ENCODE measurements at regions not wholly inside any gene's neighbourhood (a gene's known extent, or its start where the extent isn't known, plus 50 kb on each side); places are given as distances from the start of the nearest gene placed in this dataset.
A peak's percentile ranks its signal among the peaks of the same experiment; 100 is the strongest.
"Not testable (repeated sequence)": the region's sequence is repeated elsewhere in the genome, so short reads cannot be mapped to it uniquely, and the experiment has no call there.

DNA sequence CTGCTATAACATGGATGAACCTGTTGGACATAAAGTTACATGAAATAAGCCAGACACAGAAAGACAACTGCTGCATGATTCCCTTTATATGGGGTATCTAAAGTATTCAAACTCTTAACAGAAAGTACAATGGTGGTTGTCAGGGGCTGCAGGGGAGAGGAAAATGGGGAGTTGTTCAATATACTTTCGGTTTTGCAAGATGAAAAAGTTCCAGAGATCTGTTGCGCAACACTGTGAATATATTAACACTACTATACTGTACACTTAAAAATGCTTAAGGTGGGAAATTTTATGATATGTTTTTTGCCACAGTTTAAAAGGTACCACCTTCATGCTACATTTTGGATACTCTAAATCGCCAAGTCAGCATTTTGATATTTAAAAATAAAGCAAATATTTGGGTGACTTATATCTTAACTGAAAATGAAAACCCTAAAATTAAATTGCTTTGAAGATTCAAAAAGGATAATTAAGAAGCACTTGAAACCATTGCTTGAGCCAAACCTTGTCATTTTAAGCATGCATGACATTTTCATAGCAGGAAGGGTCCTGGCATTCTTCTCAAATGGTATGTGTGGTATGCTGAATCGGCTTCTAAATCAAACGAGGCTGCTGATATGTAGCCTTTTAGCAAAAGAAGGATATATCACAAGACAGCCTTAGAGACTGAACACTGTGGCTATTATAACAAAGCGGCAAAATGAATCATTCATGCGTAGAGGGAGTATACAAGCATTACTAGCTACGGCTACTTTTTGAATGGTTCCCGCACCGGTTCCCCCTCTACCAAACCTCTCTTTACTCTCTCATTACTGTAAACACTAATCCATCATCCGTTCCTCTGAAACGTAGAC lies 607.1 kb upstream of the DIPK2B start:
- DNase-seq: no peak

DNA sequence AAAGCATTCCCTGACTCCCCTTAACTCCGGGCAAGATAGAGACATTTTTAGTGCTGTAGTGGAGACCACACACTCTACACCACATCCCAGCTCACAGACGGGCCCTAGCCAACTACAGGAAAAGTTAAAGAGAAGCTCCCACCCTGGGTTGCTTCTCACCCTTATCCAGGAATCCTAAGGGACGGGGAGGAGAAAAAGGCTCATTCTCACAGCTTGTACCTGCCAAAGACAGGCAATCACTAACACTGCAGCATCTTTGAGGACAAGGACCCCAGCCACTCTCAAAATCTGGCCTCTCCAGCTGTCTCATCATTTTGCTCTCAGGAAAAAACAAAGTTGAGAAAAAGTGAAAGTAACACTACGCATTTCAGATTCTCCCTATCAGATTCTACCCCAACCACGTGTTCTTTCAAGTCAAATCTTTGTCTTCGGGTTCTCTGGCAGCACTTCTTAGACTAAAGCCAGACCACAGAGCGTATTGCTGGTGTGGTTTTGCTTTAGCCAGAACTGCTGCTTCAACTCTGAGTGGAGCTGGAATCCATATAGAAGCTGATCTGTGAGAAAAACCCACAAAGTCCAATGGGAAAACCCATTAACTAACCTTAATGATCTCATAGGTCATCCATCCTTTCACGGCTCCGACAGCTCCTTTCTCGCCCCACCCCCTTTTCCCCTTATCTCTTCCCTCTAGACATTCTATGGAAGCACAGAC lies 605.9 kb upstream of the DIPK2B start:
- DNase-seq: no peak

DNA sequence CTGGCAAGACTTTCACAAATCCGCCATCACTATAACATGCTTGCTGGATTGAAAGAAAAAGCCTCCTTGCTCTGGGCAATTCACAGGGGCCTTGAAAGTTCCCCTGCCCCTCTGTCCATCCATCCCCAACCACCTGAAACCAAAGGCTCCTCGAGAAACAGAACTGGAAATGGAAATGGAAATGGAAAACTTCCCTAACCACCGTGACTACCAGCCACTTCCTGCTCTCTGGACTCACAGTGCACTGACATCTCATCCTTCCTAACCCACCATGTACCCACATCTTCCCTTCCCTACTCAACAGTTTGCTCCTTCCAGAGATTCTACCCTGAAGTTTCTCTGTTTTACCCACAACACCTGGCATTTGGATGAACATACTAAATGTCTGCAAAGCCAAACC lies 603.6 kb upstream of the DIPK2B start:
- DNase-seq: no peak

DNA sequence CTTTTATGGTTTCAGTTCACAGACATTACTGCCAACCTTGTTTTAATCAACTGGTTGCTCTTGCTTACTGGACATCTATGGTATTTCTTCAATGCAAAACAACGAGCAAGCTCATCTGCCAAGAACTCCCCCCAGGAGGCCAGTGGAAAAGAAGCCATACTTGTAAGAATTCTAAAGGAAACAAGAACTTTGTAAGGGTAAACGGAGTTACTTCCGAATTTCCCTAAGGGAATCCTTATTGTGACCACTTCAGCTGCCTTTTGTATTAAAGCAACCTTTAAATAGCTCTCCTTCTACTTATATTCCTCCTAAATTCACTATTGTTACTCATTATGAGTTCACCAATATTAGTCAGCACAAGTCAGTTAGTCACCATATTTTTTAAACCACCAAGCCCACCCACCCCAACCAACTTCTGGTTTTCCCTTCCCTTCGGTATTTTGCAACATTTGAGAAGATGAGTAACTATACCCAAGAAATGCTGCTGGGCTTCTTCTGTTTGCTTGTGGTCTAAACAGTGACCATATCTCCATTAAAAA lies 602.8 kb upstream of the DIPK2B start:
- DNase-seq: no peak

DNA sequence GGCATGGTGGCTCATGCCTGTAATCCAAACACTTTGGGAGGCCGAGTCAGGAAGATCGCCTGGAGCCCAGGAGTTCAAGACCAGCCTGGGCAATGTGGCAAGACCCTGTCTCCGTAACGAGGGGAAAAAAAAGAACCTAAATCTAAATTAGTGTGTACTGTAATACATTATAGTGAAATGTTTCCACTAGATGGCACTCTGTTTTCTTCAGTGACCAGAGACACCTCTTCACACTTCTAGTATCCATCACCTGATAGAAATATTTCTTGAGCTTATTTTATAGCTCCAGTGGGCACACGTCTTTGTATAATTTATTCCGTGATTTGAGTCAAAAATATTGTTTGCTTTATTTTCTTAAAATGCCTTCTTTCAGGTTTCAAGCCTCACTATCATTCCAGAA lies 600.9 kb upstream of the DIPK2B start:
- DNase-seq: peak in 1 of 2 experiments; percentile 2

DNA sequence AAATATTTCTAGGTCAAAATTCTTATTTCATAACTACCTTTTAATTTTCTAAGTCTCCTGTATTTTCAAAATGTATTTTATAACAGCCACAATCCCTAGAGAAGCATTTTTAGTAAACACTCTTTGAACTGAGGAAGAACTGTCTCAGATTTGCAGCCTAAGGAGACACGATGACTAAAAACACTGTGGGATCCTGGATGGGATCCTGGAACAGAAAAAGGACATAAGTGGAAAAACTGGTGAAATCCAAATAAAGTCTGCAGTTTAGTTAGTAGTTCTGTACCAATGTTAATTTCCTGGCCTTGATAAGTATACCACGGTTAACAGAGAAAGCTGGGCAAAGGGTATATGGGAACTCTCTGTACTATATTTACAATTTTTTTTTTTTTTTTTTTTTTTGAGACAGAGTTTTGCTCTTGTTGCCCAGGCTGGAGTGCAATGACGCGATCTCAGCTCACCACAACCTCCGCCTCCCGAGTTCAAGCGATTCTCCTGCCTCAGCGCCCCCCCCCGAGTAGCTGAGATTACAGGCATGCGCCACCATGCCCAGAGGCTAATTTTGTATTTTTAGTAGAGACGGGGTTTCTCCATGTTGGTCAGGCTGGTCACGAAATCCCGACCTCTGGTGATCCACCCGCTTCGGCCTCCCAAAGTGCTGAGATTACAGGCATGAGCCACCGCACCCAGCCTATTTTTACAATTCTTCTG lies 600.2 kb upstream of the DIPK2B start:
- DNase-seq: not testable (repeated sequence)

DNA sequence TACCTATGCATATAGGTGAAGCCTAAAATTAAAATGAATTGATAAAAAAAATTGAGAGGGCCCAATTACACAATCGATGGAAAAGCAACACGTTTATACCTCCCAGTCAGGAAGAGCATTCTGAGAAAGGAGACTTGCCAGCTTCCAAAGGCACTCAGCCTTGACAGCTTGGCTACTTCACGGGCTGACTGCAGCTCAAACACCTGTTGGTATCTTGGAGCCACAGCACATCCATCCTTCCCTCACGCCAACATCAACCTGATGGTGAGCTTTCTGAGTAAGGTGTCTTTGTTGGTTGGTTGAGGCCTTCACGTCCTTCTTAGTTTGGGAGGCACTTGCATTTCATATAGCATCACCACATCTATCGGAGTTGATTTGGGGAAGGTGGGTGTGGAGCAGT lies 598.9 kb upstream of the DIPK2B start:
- no peak for DNase-seq

DNA sequence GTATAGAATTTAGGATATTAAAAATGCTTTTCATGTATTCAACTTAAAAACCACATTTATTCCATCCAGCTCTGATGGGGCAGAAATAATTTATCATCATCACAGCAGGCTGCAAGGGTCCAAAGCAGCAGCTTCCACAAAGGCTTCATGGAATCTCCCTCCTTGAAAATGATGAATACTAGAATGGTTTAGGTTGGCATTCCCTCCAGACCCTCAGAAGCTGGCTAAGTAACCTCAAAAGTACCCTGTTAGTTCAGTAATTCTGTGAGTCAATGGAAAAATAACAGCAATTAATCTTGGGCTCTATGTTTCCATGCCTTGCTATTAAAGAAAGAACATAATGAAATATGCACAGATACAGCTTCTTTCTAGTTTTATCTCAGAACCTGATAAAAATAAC lies 594.9 kb upstream of the DIPK2B start:
- DNase-seq: no peak

DNA sequence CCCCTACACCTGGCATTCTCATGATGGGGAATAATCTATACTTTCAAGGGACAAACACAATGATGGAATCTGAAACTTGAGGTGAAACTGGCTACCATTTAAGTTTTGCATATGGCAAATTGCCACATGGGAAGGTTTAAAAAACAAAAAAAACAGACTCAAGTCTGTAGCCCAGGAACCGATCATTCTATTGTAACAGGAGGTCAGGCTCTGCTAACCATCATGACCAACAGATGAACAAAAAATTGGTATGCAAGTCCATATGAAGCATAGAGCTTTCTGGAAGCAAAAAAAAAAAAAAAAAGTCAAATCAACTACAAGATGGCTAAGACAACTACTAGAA lies 594.3 kb upstream of the DIPK2B start:
- DNase-seq: no peak

DNA sequence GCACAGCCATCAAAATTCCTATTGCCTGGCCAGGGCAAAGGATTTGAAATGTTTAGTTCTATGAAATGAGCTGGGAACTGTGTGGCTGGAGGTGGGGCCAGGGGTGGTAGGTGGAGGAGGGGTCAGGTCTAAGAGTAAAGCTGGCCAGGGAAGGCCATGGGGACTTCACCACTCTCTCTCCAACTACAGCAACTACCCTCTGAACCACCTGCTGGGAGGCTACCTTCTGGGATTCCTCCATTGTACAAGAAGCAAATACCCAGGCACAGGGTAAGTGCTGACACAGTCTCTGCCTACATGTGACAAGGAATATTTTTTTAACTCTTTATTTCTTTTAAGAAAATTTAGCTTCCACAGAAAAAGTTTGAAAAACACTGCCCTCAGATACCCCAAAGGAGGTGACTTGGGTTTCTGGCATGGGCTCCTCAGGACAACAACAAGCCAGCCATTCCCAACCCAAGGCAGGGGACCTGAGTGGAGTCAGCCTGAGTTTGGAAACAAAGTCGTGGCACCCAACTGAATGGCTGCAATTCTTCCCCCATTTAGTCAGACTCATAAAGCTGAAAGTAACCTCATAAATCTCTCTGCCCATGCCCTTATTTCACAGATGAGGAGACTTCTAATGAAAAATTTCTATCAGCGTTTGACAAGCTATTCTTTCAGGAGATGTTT lies 593.8 kb upstream of the DIPK2B start:
- no peak for DNase-seq

DNA sequence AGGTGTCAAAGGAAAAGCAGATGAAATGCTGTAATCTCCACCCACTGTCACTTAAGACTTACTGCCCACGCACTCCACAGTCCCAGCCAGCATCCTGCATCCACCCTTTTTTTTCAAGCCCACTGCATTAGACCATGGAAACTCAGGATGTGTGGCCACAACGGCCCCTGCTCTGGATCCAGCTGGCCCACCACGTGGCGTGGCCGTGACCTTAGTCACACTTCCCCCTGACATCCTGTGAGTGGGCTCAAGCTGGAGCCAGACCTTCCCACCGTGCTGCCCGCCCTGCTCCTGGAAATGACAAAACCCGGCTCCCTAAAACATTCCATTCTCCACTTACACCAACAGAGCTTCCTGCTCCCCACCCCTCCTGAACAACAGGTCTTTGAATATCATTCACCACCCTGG lies 588.3 kb upstream of the DIPK2B start:
- DNase-seq: no peak

DNA sequence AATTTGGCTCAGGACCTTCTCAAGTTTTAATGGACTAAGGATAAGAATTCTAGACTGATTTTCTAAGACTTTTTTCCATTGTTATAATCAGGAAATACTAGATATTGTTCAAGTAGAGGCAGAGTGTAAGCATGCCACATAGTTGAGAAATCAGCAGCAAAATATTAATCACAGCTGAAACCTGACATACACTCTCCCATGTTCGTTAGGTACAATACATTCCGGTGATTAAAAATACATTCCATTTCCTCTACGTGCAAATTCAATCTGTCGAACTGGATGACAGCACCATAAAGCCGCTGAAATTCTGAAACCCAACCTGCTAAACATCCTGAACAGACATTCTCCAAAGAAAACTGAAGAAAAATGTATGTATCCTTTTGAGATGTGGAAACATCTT lies 587.6 kb upstream of the DIPK2B start:
- DNase-seq: no peak

DNA sequence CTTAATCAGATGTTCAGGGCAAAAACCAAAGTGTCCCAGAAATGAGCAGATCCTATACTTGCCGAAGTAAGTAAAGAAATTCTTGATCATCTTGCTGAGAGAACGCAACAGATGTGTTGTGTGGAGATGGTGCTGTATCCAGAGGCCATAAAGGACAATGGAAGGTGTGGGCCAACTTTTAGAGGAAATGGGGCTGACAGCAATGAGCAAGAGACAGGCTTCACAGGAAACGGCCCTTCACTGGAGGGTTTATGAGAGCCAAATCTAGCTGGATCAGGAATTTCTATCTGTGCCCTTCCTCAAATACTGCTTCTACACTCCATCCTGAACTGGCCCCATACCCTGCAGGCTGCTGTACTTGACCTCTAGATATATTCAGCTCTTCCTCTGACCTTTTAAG lies 583.9 kb upstream of the DIPK2B start:
- no peak for DNase-seq

DNA sequence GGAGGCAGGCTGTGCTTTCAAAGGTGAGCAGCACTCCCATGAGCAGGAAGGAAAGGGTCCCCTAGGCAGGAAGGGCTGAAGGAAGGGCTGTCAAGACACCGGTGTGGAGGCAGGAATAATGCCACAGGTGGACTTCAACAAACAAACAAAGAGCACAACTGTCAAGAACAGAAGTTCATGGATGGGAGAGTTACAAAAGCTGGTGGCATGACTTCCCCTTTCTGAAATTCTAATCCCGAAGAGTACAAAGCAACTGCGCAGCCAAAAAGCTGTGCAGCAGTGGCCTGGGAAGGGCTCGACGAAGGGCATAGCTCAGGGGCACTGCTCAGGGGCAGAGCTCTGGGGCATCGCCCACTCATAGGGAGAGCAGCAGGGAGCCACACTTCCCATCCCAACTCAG lies 582.3 kb upstream of the DIPK2B start:
- DNase-seq: no peak

DNA sequence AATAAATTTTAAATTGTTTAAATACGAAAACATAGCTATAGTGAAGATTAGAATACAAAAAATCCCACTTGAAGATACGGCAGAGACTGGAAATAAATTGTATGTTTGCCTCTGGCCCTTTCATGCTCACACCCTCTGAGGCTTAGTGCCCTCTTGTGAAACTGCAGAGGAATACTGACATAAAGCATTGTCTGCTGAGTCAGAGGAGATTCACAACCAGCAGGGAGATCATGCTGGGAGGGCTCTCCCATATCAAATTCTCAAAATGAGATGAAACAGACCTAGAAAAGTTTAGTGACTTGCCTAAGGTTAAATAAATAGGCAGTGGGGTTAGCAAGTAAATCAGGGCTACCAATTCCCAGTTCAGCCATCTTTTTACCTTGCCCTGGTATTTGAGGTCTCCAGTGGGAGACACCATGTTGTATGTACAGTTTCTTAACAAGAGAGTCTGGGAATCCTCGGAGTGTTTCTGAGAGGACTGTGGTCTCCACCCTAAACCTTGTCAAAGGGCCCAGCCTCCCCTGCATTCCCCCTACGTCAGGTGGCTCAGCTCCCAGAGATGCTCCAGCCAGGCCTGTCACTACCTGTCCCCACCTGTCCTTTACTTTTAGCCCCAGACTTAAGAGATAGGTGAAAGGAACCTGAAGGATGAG lies 581.4 kb upstream of the DIPK2B start:
- no peak for DNase-seq

DNA sequence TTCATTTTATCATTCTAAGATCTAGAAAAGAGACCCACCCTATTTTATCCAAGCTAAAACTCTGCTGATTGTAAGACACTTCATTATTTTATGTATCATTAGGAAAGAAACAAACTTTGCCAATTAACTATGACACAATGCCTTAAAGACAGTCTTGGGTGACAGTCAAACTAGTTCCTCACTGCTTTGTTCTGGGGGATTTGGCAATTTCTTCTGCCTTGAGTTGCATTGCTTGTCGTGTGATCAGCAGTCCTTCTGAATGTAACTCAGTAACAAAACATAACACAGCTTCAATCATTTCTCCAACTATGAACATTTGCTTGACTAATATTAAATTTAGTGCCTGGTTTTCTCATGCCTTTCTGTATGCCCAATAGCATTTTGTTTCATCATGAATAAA lies 577.9 kb upstream of the DIPK2B start:
- no peak for DNase-seq

DNA sequence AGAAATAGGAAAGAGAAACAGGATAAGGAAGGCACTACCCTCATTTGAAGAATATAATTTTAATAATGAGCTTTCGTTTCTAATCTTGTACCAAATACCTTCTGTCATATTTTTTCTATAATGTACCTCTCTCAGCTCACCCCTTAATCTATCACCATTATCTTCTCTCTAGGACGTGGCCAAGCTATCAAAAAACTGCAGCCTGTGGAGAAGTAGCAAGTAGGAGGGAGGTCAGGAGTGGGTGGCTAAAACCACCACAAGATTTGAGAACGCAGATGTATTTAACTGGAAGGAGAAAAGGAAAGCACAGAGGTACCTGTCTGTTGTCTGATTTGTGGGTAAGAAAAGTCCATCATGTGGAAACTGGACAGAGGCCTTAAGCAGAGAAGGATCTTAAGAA lies 576.7 kb upstream of the DIPK2B start:
- DNase-seq: no peak

DNA sequence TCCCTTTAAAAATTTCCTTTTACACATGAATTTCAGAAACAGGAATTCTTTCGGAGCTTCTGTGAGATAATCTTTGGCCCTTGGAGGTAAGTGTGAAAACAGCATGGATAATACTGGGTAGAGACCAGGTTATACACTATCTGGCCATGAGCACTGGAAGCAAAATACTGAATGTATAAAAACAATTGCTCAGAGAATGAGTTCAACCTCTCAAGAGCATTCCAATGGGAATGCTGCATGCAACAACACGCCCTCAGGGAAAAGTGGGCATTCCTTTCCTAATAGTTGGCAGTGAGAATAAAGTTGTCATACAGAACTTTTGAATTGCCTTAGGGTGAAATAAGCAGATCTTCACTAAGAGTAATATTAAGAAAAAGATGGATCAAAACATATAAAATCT lies 574.8 kb upstream of the DIPK2B start:
- DNase-seq: no peak

DNA sequence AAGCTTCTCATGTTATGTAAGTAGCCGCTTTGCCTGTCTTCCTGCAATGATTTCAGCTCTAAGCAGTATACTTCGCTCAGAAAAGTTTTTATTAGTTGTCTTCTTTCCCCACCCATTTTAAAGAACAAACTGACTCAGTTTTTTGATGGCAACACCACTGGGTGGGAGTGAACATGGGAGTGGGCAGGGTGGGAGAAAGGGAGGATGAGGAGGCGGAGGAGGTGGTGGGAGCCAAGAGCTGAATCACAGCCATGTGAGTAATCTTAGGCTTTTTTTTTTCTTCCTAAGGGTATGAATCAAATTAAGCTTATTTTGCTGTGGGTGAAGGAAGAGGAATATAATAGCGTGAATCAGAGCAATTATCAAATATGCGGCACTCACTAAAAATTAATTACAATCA lies 574.3 kb upstream of the DIPK2B start:
- DNase-seq: no peak

DNA sequence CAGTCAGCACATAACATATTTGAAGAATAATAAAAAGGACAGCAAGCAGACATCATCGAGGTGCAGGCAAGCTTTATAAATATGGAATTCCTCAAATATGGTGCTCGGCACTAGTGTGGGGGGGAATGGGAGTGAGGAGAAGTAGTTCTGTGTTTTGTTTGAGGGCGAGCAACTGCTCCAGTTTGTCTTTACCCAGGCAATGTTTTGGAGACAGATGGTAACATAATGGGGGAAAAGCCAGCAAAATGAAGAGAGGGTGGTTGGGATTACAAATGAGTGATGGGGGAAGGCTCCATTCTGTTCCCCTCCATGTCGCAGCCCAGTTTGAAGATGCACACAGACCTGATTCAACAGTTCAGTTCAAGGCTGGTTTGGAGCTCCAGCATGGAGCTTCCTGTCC lies 572.9 kb upstream of the DIPK2B start:
- no peak for DNase-seq

DNA sequence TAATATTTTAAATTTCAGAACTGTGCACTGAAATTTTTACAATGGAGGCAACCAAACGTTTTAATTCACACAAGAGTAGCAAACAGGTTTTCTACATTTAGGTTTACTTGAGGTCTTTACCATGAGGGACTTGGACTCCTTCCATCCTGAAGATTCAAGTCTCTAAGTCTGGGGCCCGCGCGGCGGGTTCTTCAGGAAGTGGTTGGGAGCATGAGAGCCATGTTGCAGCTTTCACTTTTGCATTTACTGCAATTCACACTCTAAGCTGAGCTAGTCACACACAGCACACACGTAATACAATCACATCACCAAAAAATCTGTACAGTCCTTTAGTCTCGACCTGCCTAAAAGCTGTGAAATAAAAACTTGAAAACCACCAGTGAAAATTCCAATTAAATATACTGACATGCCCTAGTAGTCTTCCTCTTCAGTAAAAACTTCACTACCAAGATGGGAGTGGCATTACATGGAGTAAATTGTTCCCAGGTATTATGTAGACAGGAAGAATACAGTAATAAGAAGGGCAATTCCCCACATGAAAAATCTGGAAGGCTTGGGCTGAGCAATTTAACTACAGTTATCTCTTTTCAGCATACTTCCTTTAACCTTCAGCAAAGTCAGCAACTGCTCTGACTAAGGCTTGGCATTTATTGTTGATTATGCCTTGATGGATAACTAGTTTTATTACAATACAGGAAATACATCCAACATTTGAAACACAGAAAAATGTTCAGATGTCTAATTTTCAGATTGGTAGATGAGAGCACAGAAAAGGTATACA lies 571.1 kb upstream of the DIPK2B start:
- no peak for DNase-seq

DNA sequence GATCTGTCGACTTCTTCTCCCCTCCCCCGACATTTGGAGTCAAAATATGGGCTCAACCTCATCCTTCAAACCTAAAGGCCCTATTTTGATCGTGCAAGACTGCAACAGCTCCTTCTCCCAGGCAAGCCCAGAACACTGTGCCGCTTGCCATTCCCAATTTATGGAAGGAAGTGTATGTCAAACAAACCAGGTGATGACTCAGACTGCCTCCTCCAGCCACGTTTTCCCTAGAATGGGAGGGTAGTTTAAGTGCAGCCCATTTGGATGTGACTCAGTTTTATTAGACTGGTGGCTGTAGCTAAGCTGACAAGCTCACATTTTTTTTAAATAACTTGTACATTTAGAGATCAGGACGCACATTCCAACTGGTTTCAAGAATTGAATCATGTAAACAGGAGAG lies 570.4 kb upstream of the DIPK2B start:
- DNase-seq: no peak
